CD4-positive, alpha-beta memory T cell (primary cell): ENCODE measurements at regions not wholly inside any gene's neighbourhood (a gene's known extent, or its start where the extent isn't known, plus 50 kb on each side); places are given as distances from the start of the nearest gene placed in this dataset.

Experiments used
- CTCF ChIA-PET: fragments of 350-600 bp; sonication (Branson Sonifier 250); formaldehyde crosslinking; loops from one replicate; lab custom pipeline; 2021; ENCODE audit warnings: inconsistent platforms; ENCODE audit not compliant: partially characterized antibody; lab: Charles Lee
- POLR2A ChIA-PET: fragments of 350-600 bp; sonication (Branson Sonifier 250); formaldehyde crosslinking; loops from one replicate; lab custom pipeline; 2021; ENCODE audit not compliant: partially characterized antibody; lab: Charles Lee
- DNase-seq, 5 donors: peaks; one replicate each; pipeline versions ENCODE4 v3.0.0 to v3.0.0-alpha.2; 2020 to 2022; ENCODE audit warnings: mixed read lengths in 1 of 5
- H3K27ac ChIP-seq: one replicate; pipeline ENCODE4 v1.7.0; 2013; ENCODE audit warnings: low read depth, low read length
- H3K27me3 ChIP-seq: 2 replicates; pipeline ENCODE4 v1.7.0; 2013; ENCODE audit warnings: mild to moderate bottlenecking, low read length, moderate library complexity; ENCODE audit not compliant: insufficient read depth
- H3K36me3 ChIP-seq: 2 replicates; pipeline ENCODE4 v1.7.0; 2013; ENCODE audit warnings: mild to moderate bottlenecking, low read length, moderate library complexity; ENCODE audit not compliant: insufficient read depth
- H3K4me1 ChIP-seq: 2 replicates; pipeline ENCODE4 v1.7.0; 2013; ENCODE audit warnings: mild to moderate bottlenecking, low read length, moderate library complexity; ENCODE audit not compliant: insufficient read depth
- H3K4me3 ChIP-seq, 2 donors: one replicate each; pipeline ENCODE4 v1.7.0; 2013; ENCODE audit warnings: low read length in 2 of 2, mild to moderate bottlenecking in 1 of 2
- H3K9me3 ChIP-seq, 2 donors: one replicate each; pipeline ENCODE4 v1.7.0; 2013; ENCODE audit warnings: low read length in 2 of 2, control low read depth in 1 of 2; ENCODE audit not compliant: control insufficient read depth in 1 of 2
- H3K27ac Mint-ChIP-seq, 7 donors: one replicate each; pipeline ENCODE4 v1.8.0; 2020 to 2021; ENCODE audit warnings: mixed read lengths in 7 of 7, mild to moderate bottlenecking in 6 of 7, inconsistent platforms in 3 of 7, moderate library complexity in 3 of 7
- H3K27me3 Mint-ChIP-seq, 2 donors: one replicate each; pipeline ENCODE4 v1.8.0; 2020 to 2021; ENCODE audit warnings: mixed read lengths in 2 of 2
- H3K36me3 Mint-ChIP-seq, 2 donors: one replicate each; pipeline ENCODE4 v1.8.0; 2020 to 2021; ENCODE audit warnings: mixed read lengths in 2 of 2, inconsistent platforms in 1 of 2, mild to moderate bottlenecking in 1 of 2
- H3K4me1 Mint-ChIP-seq, 4 donors: one replicate each; pipeline ENCODE4 v1.8.0; 2020 to 2021; ENCODE audit warnings: mixed read lengths in 4 of 4, mild to moderate bottlenecking in 1 of 4
- H3K4me3 Mint-ChIP-seq, 8 donors: one replicate each; pipeline ENCODE4 v1.8.0; 2020 to 2021; ENCODE audit warnings: mixed read lengths in 8 of 8, mild to moderate bottlenecking in 7 of 8, moderate library complexity in 6 of 8, inconsistent platforms in 3 of 8
- H3K9me3 Mint-ChIP-seq, 8 donors: one replicate each; pipeline ENCODE4 v1.8.0; 2020 to 2021; ENCODE audit warnings: mixed read lengths in 8 of 8, mild to moderate bottlenecking in 5 of 8, inconsistent platforms in 3 of 8, moderate library complexity in 1 of 8
- intact Hi-C: fragments of 100-400 bp; cut with micrococcal nuclease; formaldehyde crosslinking; loops from one replicate; pipeline ENCODE4 v1.15.1; 2023

DNA sequence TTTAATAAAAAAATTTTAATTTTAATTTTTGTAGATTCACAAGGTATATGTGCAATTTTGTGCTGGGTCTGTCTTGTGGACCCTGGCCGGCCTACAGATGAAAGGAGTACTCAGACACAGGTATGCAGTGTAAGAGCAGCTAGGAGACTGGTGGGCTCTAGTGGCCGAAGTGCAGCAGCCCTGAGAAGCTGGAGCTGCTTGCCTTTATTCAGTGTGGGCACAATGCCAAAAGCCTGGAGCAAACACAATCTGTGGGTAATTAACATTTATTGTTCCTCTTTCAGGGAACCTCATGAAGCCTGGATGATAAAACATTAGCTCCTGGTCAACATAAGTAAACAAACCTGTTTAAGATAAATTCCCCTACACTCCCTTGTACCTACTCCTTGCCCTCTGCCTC lies 135.7 kb upstream of the SEL1L start:
- POLR2A ChIA-PET: no interaction called here
- CTCF ChIA-PET: no interaction called here

DNA sequence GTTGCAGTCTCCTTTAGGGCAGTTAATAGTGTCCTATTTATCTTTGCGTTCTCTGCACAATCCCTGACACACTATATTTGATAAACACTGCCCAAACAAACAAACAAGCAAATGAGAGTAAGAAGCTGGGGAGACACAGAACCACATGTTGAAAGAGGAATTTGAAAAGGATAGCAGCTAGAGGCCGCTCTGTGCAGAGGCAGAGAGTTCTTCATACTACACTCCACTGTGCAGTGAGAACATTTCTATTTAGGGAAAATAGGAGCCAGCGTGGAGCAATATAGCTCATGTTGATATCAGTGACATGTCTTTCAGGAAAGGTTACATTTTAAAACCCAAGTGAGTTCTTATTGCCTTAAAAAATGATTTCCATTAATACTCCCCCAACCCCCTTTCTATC lies 140.3 kb upstream of the SEL1L start:
- H3K36me3 Mint-ChIP-seq: no peaks in the 10 kb centered on the region
- H3K27me3 Mint-ChIP-seq: no peaks in the 10 kb centered on the region
- H3K27me3 ChIP-seq: no peaks in the 10 kb centered on the region
- H3K27ac Mint-ChIP-seq: no peak overlapping the region
- H3K4me1 ChIP-seq: no peaks in the 10 kb centered on the region
- H3K27ac ChIP-seq: no peak overlapping the region
- no peaks in the 10 kb centered on the region for H3K9me3 ChIP-seq
- H3K4me3 ChIP-seq: no peak overlapping the region
- ChIA-PET POLR2A (no interaction called here), CTCF (no interaction called here)
- intact Hi-C loops: no loop called here
- DNase-seq: no peak
- no peaks in the 10 kb centered on the region for H3K4me1 Mint-ChIP-seq
- H3K4me3 Mint-ChIP-seq: no peak overlapping the region
- H3K9me3 Mint-ChIP-seq: peaks cover 0 to 6% (median 2%) of the 10 kb centered on the region in 8 donors
- no peaks in the 10 kb centered on the region for H3K36me3 ChIP-seq

More for the DNA sequence above, 135.7 kb upstream of the SEL1L start:
- Histone ChIP-seq H3K4me3 (no peak overlapping the region), H3K27ac (no peak overlapping the region), H3K36me3 (no peaks in the 10 kb centered on the region), H3K4me1 (no peaks in the 10 kb centered on the region), H3K9me3 (no peaks in the 10 kb centered on the region), H3K27me3 (no peaks in the 10 kb centered on the region)
- Mint-ChIP-seq H3K27me3 (peaks cover 0 to 2% of the 10 kb centered on the region in 2 donors), H3K4me3 (no peak overlapping the region), H3K36me3 (no peaks in the 10 kb centered on the region), H3K27ac (no peak overlapping the region), H3K9me3 (peaks cover 0 to 7% (median 3%) of the 10 kb centered on the region in 8 donors), H3K4me1 (no peaks in the 10 kb centered on the region)
- DNase-seq: no peak
- intact Hi-C loops: no loop called here

DNA sequence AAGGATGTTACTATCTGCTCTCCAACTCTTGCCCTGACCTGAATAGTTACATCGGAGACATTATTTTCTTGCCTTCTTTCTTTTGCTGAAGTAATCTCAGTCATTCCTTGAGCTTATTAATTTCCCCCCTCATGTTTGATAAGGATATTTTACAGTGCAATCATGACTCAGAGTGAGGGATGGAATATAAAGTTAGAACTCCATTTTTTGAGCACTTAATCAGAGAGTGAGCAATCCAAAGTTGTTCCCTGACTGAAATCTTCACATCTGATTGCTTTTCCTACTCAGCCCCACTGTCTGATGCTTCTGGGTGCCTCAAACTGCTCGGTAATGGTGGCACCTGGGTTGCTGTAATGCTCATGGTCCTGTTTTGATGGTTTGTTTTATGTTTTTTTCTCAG lies 142.7 kb upstream of the SEL1L start:
- no peaks in the 10 kb centered on the region for H3K36me3 ChIP-seq
- CTCF ChIA-PET: no interaction called here
- POLR2A ChIA-PET: no interaction called here
- DNase-seq: no peak
- no peak overlapping the region for H3K27ac ChIP-seq
- H3K27ac Mint-ChIP-seq: no peak overlapping the region
- H3K27me3 Mint-ChIP-seq: peaks cover 0 to 3% of the 10 kb centered on the region in 2 donors
- H3K9me3 Mint-ChIP-seq: peaks cover 0 to 4% (median 0%) of the 10 kb centered on the region in 8 donors
- H3K9me3 ChIP-seq: no peaks in the 10 kb centered on the region
- no peaks in the 10 kb centered on the region for H3K4me1 ChIP-seq
- no peak overlapping the region for H3K4me3 ChIP-seq
- intact Hi-C loops: no loop called here
- no peaks in the 10 kb centered on the region for H3K27me3 ChIP-seq
- no peak overlapping the region for H3K4me3 Mint-ChIP-seq
- H3K4me1 Mint-ChIP-seq: no peaks in the 10 kb centered on the region
- H3K36me3 Mint-ChIP-seq: no peaks in the 10 kb centered on the region

DNA sequence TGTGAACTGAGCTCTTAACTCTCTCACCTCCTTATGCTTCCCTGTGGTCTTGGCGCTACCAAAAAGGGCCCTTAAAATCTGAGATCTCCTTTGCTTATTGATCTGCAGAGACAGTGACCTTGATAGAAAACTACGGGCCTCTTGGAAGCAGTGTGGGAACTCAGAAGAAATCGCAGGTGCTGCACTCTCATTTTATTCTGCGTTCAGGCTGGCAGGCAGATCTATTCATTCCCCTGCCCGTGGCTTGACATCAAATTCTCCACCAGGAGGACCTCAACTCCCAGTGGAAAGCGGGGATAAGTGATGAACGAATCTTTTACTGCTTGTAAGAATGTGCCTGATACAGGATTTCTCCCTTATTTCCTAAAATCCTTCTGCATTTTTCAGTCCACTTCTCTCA lies 143.2 kb upstream of the SEL1L start:
- no peaks in the 10 kb centered on the region for H3K4me1 Mint-ChIP-seq
- Histone ChIP-seq H3K4me3 (no peak overlapping the region), H3K27me3 (no peaks in the 10 kb centered on the region), H3K27ac (no peak overlapping the region), H3K4me1 (no peaks in the 10 kb centered on the region), H3K9me3 (no peaks in the 10 kb centered on the region), H3K36me3 (no peaks in the 10 kb centered on the region)
- H3K9me3 Mint-ChIP-seq: peaks cover 0 to 4% (median 0%) of the 10 kb centered on the region in 8 donors
- POLR2A ChIA-PET: no interaction called here
- H3K36me3 Mint-ChIP-seq: no peaks in the 10 kb centered on the region
- no peak overlapping the region for H3K27ac Mint-ChIP-seq
- H3K27me3 Mint-ChIP-seq: peaks cover 0 to 3% of the 10 kb centered on the region in 2 donors
- CTCF ChIA-PET: no interaction called here
- no peak for DNase-seq
- intact Hi-C loops: no loop called here
- H3K4me3 Mint-ChIP-seq: no peak overlapping the region

DNA sequence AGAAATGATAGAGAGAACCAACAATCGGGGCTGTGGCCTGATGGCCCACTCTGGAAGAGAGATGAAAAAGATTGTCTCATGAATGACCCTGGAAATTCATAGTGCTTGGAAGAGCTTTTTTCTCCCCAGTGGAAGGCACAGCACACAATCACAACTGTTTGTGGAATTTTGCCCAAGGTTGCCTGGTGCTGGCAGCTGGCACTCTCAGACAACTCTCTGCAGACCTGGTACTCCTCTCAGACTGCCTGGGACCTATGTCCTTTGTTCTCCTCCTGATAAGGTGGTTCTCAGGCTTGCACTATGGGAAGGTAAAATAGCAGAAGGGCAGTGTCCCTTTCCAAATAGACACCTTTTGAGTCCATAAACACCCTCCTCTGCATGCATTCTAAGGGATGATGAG lies 144.1 kb upstream of the SEL1L start:
- no peaks in the 10 kb centered on the region for H3K4me1 Mint-ChIP-seq
- H3K4me1 ChIP-seq: no peaks in the 10 kb centered on the region
- no peaks in the 10 kb centered on the region for H3K36me3 ChIP-seq
- H3K4me3 ChIP-seq: no peak overlapping the region
- no peaks in the 10 kb centered on the region for H3K9me3 ChIP-seq
- ChIA-PET POLR2A (no interaction called here), CTCF (no interaction called here)
- no peaks in the 10 kb centered on the region for H3K36me3 Mint-ChIP-seq
- H3K27ac ChIP-seq: no peak overlapping the region
- H3K27me3 Mint-ChIP-seq: peaks cover 0 to 3% of the 10 kb centered on the region in 2 donors
- H3K27ac Mint-ChIP-seq: no peak overlapping the region
- H3K4me3 Mint-ChIP-seq: no peak overlapping the region
- intact Hi-C loops: no loop called here
- DNase-seq: no peak
- peaks cover 0 to 4% (median 0%) of the 10 kb centered on the region in 8 donors for H3K9me3 Mint-ChIP-seq
- no peaks in the 10 kb centered on the region for H3K27me3 ChIP-seq

DNA sequence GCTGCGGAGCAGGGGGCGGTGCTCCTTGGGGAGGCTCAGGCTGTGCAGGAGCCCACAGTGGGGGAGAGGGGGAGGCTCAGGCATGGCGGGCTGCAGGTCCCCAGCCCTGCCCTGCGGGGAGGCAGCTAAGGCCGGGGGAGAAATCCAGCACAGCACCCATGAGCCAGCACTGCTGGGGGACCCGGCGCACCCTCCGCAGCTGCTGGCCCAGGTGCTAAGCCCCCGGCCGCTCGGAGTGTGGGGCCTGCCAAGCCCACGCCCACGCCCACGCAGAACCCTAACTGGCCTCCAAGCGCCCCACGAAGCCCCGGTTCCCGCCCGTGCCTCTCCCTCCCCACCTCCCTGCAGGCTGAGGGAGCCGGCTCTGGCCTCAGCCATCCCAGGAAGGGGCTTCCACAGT lies 145.6 kb upstream of the SEL1L start:
- DNase-seq: no peak
- Histone ChIP-seq H3K4me3 (no peak overlapping the region), H3K9me3 (no peaks in the 10 kb centered on the region), H3K27ac (no peak overlapping the region), H3K36me3 (no peaks in the 10 kb centered on the region), H3K27me3 (no peaks in the 10 kb centered on the region), H3K4me1 (no peaks in the 10 kb centered on the region)
- intact Hi-C loops: no loop called here
- CTCF ChIA-PET: no interaction called here
- H3K4me1 Mint-ChIP-seq: no peaks in the 10 kb centered on the region
- H3K4me3 Mint-ChIP-seq: no peak overlapping the region
- H3K9me3 Mint-ChIP-seq: peaks cover 0 to 4% (median 0%) of the 10 kb centered on the region in 8 donors
- POLR2A ChIA-PET: no interaction called here
- no peaks in the 10 kb centered on the region for H3K36me3 Mint-ChIP-seq
- H3K27ac Mint-ChIP-seq: no peak overlapping the region
- peaks cover 0 to 3% of the 10 kb centered on the region in 2 donors for H3K27me3 Mint-ChIP-seq

DNA sequence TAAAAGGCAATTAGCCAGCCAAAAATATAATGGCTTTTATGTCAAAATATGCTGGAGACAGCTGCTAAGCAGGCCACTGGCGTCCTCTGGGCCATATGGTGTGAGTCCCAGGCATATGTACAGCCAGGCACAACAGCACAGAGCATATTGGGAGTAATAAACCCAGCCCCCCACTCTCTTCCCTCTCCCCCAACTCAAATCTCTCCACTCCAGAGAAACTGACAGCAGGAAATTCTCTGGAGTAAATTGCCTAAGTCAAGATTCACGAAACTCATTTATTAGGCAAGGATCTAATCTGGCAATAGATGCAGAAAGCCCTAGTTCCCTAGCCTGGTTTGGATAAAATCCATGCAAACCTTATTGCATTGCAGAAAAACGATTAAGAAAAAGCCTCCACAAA lies 147.9 kb upstream of the SEL1L start:
- no peak overlapping the region for H3K4me3 ChIP-seq
- DNase-seq: no peak
- H3K9me3 ChIP-seq: no peaks in the 10 kb centered on the region
- H3K36me3 ChIP-seq: no peaks in the 10 kb centered on the region
- no peak overlapping the region for H3K27ac ChIP-seq
- Mint-ChIP-seq H3K4me3 (no peak overlapping the region), H3K36me3 (no peaks in the 10 kb centered on the region), H3K4me1 (no peaks in the 10 kb centered on the region), H3K9me3 (peaks cover 0 to 5% (median under 1%) of the 10 kb centered on the region in 8 donors), H3K27ac (no peak overlapping the region), H3K27me3 (peaks cover 0 to 5% of the 10 kb centered on the region in 2 donors)
- H3K4me1 ChIP-seq: no peaks in the 10 kb centered on the region
- ChIA-PET CTCF (no interaction called here), POLR2A (no interaction called here)
- no peaks in the 10 kb centered on the region for H3K27me3 ChIP-seq
- intact Hi-C loops: no loop called here

DNA sequence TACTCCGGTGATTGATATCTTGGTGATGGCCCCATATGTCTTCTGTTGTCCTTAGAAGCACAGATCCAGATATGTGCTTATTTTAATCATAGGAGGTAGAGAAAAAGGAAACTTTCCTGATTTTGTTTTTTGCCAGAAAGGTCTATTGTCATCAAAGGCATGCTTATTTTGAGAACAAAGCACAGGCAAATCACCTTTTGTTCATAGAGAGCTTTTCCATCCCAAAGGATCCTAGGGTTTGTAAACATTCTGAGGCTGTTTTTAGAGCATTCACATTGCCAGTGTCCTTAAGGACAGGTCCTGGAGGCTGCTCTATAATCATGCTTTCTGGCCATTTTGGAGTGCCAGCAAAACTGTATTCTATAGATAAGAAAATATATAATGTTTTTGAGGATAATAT lies 148.5 kb upstream of the SEL1L start:
- CTCF ChIA-PET: no interaction called here
- POLR2A ChIA-PET: no interaction called here
- H3K4me3 ChIP-seq: no peak overlapping the region
- no peak for DNase-seq
- no peaks in the 10 kb centered on the region for H3K36me3 ChIP-seq
- Mint-ChIP-seq H3K27ac (no peak overlapping the region), H3K36me3 (no peaks in the 10 kb centered on the region), H3K27me3 (peaks cover 0 to 5% of the 10 kb centered on the region in 2 donors), H3K4me1 (no peaks in the 10 kb centered on the region), H3K9me3 (peaks cover 0 to 5% (median under 1%) of the 10 kb centered on the region in 8 donors), H3K4me3 (no peak overlapping the region)
- no peak overlapping the region for H3K27ac ChIP-seq
- H3K27me3 ChIP-seq: no peaks in the 10 kb centered on the region
- intact Hi-C loops: no loop called here
- H3K4me1 ChIP-seq: no peaks in the 10 kb centered on the region
- H3K9me3 ChIP-seq: no peaks in the 10 kb centered on the region
